IPS DF 19.7 (cell line): ENCODE measurements at regions not wholly inside any gene's neighbourhood (a gene's known extent, or its start where the extent isn't known, plus 50 kb on each side); places are given as distances from the start of the nearest gene placed in this dataset.

Experiments
- DNase-seq: peaks from one replicate; pipeline ENCODE4 v3.0.0-alpha.2; 2013; ENCODE audit warnings: low read depth, low spot score

DNA sequence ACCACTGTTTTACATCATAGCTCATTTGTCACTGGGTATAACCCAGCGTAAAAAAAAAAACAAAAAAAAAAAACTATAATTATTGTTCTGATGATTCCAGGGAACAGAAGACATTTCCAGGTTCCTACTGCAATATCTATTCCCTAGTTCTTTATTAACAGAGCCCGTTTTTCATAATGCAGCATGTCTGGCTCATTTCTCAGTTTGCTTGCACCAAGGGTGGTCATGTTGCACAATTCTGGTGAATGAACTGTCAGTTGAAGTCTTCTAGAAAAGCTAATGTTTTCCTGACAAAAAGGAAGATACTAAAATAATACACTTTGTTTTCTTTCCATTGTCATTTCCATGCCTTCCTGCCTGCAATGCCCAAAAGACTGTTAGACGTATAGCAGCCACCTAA is 180.1 kb downstream of the RDH14 start:
- no peak for DNase-seq

DNA sequence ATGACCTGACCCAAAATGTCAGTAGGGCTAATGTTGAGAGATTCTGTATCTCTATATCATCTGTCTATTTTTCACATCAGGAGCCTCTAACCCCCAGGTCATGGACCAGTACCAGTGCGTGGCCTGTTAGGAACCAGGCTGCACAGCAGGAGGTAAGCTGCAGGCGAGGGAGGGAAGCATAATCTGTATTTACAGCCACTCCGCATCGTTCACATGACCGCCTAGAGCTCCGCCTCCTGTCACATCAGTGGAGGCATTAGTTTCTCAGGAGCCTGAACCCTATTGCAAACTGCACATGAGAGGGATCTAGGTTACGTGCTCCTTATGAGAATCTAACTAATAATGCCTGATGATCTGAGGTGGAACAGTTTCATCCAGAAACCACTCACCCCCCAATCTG is 180.6 kb downstream of the RDH14 start:
- no peak for DNase-seq

DNA sequence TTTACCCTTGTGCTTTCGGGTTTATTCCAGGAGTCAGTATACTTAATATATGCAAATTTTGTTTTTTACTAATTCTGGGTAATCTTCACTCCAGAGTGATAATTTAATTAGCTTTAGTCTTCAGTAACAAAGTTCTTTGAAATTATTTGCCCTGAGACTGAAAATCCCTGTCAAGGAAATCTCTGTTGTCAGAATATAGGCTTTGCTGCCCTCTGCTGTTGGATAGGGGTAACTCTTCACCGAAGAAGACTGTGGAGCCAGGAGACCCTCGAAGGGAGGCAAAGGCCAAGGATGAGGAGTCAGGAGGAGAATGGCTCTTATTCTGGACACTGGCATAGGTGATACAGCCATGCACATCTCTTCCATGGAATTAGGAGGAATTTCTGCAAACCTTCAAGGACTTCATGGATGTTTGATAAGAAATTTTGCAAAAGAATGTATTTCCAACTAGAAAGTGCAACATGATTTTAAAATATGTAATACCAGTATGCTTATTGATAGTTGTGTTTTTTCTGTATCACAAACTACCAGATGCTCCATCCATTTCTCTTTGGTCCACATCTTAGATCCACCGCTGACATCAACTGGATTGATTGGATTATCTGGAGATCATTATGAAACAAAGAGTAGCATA is 182.3 kb downstream of the RDH14 start:
- DNase-seq: no peak

DNA sequence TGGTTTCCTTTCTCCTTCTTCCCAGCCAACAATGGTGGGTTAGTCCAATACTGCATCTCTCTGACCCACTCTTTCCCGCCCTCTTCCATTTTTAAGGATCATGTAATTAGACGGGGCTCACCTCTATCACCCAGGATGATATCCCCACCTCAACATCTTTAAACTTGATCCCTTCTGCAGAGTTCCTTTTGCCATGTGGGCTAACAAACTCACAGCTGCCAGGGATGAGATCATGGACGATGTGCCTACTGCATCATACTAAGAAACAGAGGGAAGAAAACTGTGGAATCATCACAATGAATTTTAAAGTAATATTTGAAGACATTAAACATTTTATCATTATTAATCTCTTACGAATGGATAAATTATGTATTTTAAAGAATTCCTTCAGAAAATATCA is 183.5 kb downstream of the RDH14 start:
- DNase-seq: no peak

DNA sequence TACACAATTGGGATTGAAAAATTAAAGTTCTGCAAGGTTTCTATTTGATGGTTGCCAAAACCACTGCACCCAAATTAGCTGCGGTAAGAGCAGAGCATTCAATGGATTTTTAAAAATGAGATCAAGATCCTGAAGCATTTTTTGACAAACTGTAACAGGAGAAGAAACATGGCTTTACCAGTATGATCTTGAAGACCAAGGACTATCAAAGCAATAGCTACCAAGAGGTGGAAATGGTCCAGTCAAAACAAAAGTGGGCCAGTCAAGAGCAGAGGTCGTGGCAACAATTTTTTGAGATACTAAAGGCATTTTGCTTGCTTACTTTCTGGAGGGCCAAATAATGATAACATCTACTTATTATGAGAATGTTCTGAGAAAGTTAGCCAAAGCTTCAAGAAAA is 186.8 kb downstream of the RDH14 start:
- DNase-seq: no peak

DNA sequence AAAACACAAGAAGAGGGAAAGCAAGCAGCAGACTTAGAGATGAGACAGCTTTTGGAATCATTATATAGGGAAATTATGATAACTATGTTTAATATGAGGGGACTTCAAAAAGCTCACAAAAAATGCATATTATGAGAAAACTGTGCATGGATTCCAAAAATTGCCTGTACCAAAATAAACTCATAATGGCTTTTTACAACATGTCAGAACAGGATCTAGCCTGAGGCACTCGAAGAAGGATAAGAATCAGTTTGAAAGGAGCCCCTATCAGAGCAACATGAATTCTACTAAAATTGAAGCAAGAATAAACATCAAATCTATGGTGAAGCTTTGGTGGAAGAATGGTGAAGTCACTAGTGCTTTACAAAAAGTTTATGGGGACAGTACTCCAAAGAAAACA is 187.4 kb downstream of the RDH14 start:
- no peak for DNase-seq

DNA sequence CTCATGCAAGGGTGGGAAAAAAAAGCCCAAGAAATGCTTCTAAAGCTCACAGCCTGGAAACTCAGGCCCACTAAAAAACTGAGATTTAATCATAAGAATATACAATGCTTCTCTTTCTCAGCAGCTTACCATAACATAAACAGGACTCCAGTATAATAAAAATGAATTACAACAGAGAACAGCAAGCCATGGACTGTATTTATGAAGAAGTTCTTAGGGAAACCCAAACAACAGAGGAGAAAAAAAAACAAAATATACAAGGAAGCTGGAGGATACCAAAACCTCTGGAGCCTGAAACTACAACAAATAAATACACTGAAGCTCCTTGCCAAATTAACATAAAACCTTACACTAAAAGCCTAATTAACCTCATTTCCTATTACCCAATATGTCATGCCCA is 187.8 kb downstream of the RDH14 start:
- DNase-seq: no peak

DNA sequence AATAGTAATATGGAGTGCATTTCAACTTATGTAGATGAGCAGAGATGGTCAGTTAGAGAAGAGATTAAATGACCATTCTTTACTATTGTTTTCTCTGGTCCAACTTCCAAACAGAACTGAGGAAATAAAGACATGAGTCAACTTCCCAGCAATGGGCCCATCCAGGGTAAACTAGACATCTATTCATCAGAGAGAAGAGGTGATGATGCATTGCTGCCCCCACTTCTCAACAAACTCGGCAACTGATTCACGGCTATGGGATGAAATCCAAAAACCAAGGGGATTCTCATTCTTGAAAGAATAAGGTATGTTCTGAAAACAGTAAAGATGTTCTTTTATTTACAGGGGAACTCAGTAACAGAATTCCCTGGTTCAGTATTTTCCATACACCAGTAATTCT is 190.7 kb downstream of the RDH14 start:
- no peak for DNase-seq

DNA sequence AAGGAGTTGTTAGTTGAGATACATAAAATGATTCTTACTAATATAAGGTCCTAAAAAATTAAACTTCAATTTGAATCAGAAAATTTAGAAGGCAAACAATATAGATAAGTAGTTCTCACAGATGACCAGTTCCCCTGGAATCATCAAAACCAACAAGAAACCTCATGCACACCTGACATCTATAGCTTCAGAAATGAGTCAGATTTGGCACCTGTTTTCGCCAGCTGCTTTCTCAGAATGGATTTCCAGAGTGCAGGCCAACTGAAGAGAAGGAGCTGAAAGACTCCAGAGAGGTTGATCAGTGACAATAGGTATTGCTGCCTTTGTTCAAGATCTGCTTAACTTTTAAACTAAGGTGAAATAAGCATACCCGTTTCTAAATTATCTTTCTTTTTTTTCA is 192.4 kb downstream of the RDH14 start:
- no peak for DNase-seq

DNA sequence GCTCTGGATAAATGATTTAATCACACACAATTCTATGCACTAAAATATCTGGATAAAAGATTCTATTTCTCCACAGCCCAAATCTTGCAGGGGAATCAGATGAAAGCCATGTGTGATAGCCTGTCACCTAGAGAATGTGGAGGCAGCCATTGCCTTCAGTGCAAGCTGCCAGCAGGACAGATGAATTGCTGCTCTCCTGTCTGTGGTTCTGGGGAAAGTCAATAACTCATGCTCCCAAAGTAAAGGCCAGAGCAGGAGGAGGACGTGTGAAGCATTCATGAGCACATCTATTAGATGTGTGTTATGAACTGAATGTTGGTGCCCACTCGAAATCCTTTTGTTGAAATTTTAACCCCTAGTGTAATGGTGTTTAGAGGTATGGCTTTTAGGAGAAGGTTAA is 195.1 kb downstream of the RDH14 start:
- DNase-seq: no peak

DNA sequence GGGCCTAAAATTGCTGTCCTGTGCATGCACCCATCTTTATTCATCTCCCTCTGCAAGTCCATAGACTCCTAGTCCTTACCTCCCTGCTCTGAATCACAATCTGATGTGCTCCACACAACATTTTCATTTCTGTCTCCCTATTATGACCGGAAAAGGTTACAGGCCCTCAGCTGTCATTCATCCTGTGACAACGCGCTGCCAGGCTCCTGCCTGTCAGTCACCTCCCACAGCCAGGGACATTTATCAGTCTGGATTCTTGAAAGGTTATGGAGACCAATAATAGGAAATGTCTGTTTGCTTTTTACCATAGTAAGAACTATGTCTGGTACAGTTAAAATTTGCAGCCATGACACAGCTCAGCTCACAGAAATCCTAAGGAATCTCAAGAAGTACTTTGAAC is 197.1 kb downstream of the RDH14 start:
- no peak for DNase-seq

DNA sequence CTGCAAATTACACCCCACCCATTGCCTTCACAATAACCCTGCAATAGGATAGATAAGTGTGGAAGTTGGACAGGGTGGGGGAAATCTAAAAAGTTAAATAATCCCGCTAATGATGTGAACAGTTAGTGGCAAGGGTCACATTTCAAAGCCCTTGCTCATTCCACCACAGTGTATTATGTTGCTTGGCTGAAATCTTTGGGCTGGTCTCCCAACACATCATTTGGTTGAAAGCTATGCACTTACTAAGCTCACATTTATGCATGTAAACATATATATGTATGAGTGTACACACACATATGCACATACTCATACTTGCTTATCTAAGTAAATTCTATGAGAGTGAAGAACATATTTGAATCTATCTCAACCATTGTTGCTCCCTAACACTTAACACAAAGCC is 197.8 kb downstream of the RDH14 start:
- DNase-seq: no peak

DNA sequence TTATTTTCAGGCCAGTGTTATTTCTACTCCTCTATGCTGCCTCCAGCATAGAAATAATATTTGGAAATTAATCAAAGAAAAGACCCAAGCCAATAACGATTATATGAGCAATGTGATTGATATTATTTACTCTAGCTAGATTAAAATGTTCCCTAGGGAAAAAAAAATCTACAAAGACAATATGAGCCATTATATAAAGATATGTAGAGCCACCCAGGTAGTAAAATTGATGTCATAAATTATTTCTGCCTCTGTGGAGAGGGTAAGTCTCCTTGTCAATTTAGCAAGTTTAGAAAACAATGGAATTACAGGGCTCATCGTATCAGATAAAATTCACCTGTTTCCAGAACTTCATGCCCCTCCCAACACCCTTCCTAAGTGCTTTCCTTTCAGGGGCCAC is 202.9 kb downstream of the RDH14 start:
- DNase-seq: no peak

DNA sequence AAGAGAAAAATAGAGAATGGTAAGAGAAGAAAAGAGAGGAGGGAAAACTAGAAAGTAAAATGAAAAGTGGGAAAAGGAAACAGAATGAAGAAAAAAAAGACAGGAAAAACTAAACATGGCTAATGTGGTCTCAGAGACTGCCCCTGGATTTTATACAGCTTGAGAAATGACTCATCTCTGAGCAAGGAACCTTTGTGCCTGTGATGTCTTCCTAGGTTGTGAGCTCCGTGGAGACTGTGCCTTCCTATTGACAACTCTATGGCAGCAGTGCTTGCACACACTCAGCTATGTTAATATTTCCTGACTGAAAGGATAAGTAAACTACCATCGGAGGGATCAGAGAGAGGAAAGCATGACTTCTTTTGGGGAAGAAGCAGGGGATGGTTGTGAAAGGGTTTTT is 203.8 kb downstream of the RDH14 start:
- no peak for DNase-seq

DNA sequence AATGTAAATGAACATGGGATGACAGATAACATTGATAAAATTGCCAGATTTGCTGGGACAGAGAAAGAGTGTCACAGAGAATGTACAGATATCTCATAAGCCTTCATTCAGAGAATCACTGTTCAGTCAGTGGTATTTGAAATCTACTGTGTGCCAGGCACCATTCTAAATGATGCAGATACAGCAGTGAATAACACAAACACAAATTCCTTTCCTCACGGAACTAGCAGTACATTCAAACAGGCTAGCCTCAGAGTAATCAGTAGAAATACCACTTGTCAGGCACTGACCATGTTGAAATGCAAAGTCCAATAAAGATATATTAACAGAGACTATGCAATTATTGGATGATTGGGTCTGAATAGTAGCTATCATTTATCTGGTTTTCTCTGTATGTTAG is 211.0 kb downstream of the RDH14 start:
- no peak for DNase-seq

DNA sequence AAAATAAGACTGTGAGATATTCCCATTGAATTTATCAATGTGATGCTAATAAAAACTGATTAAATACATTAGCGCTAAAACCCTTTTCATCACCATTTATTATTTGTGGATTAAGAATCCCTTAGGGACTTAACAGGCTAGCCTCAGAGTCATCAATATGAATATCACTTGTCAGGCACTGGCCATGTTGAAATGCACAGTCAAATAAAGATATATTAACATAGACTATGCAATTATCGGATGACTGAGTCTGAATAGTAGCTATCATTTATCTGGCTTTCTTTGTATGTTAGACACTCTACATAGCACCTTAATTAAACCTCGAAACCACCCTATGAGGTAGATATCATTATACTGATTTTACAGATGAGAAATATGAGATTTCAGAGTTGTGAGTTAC is 213.6 kb downstream of the RDH14 start:
- DNase-seq: no peak

DNA sequence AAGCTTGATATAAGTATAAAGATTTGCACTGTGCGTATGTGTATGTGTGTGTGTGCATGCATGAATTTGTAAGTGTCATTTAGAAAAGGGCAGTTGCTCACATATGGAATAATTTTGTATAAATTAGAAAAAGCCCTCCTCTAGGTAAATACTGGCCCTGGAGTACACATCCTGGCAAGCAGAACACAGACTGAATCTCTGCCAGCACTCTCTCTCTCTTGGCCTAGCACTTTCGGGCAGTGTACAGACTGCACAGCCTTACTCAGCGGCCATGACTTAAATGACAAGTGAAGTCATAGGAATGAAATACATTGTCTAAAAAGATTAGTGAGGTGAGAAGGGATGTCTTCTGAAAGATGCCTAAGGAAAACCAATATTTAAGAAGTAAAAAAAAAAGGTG is 214.1 kb downstream of the RDH14 start:
- no peak for DNase-seq

DNA sequence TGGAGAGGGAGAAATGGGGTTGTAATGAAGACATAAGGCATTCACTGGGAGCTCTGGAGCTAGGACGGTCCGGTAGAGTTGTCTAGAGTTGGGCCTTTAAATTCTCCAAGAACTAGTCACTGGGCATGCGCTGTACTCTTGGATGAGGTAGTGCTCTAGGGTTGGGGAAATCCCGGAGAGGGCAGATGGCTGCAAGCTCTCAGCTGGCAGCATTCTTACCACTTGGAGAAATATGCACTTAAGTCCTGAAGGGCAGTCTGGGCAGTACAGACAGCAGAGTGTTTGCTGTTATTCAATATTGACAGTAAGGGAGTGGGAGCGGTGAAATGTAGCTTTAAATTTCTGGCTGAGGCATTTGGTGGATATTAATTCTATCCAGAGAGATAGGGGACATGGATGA is 214.6 kb downstream of the RDH14 start:
- DNase-seq: no peak

DNA sequence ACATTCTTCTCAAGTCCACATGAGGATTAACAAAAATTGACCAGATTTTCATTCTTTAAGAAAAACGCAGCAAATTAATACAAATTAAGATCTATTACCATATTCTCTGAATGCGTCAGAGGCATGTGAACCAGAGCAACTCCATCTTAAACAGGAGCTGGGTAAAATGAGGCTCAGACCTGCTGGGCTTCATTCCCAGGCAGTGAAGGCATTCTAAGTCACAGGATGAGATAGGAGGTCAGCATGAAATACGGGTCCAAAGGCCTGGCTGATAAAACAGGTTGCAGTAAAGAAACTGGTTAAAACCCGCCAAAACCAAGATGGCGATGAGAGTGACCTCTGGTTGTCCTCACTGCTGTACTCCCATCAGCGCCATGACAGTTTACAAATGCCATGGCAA is 217.6 kb downstream of the RDH14 start:
- DNase-seq: no peak

DNA sequence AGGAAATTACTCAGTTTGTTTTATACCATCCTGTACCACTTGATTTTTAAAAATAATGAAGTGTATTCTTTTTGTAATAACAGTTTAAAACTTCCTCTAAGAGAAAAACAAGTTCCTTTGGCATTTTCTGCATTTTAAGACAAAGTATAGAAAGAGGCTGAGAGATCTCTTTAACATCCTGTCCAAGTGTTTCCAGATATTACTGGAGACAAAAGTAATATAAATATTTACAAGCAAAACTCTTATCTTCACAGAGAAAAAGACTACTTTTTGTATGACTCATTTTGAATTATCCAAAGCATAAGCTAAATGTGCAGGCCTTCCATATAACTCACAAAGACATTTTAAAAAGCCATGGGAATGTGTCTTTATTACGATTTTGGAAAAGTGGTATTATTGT is 221.1 kb downstream of the RDH14 start:
- no peak for DNase-seq

DNA sequence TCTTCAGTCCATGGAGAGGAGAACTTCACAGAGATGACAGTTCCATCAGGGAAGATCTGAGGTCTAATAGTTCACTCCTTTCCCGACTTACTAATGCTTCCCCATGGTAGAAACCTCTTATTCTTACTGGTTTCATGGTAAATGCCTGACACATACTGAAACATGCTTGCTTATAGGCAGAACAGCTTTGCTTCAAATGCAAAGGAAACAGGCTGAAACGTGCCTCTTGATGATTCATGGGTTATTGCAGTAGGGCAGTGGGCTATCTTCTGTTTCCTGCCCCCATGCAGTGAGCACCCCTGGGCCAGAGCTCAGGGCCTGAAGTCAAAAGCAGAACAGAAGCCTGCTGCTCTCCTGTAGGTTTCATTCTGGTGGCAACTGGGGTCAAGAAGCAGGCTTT is 223.5 kb downstream of the RDH14 start:
- no peak for DNase-seq

DNA sequence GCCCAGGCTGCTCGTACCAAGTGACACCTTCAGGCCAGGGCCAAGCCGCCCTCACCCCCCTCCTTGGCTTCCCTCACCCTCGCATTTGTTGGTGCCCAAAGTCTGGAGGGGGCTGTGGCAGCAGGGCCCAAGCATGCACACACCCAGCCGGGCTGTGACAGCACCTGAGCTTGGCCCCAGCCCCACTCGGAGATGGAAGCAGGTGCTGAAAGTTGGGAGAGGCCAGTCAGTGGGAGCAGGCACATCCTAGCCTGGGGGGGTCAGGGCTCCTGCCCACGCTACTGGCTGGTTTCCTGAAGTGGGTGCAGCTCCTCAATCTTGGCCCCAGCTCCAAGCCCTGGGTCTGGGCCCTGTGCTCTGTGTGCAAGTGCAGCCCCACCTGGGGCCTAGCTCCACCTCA is 228.0 kb downstream of the RDH14 start:
- DNase-seq: no peak

DNA sequence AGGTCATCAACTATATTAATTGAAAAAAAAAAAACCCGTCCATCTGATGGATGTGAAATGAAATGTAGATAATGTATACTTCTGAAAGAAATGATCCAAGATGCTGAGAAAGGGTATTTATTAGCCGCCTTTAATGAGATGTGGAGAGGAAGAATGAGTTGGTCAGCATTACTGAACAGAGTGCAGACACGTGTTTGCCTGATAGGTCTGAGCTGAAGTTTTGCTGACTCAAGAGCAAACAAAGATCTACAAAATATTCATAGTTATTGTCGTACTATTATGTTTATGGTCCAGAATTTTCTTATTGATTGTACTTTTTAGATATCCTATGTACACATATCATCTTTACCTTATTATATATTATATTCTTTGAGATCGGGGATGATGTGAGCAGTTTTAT is 235.3 kb downstream of the RDH14 start:
- no peak for DNase-seq

DNA sequence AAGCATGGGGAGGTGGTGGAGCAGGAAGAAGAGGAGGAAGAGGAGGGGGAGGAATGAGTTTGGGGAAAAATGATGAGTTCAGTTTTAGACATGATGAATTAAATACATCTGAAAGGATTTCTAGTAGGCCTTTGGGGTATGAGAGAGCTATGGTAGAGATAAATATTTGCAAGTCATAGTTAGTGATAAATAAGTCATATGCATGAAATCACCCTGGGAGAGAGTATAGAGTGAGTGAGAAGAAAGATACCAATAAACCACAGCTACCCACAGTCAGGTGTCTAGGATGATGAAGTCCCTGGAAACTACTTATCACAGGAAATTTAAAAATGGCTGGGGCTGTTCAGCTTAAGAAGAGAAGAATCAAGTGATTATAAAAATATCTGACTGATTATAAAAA is 240.5 kb downstream of the RDH14 start:
- DNase-seq: no peak

DNA sequence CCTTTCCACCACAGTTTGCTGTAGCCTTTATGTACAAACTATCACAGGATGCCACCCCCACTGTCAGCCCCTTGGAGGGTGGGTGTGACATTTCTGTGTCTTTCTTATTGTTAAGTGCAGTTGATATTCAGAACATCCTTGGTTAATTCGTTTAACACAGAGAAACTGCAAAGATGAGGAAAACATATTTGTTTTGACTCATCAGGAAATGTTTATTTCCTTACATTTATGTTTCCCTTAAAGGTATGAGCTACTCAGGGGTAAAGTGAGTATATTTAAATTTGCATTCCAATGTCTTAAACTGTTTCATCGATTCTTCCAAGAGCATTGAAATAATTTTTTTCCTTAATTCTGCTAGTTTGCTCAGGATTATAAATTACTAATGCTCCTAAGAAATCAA is 243.4 kb downstream of the RDH14 start:
- DNase-seq: no peak
